ENCODE measurements at regions not wholly inside any gene's neighbourhood (a gene's known extent, or its start where the extent isn't known, plus 50 kb on each side); places are given as distances from the start of the nearest gene placed in this dataset.

DNA sequence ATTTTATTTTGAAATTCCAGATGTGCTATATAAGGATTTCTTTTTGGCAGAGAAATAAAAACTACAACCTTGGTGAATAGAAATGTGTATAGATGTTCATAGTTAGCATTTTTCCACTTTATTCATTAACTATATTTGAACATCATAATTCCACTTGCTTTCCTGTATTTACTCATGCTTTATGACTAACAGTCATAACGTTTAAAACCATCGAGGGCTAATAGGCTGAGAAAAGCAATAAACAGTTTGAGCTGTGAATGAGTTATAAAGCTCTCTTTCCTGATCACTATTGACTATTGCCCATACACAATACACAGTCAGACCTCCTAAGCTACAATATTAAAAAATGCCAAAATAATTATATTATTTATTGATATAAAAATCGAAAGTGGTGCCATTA, 502.1 kb upstream of the RASGRP1 start:
- TF ChIP-seq, protein P1, sequence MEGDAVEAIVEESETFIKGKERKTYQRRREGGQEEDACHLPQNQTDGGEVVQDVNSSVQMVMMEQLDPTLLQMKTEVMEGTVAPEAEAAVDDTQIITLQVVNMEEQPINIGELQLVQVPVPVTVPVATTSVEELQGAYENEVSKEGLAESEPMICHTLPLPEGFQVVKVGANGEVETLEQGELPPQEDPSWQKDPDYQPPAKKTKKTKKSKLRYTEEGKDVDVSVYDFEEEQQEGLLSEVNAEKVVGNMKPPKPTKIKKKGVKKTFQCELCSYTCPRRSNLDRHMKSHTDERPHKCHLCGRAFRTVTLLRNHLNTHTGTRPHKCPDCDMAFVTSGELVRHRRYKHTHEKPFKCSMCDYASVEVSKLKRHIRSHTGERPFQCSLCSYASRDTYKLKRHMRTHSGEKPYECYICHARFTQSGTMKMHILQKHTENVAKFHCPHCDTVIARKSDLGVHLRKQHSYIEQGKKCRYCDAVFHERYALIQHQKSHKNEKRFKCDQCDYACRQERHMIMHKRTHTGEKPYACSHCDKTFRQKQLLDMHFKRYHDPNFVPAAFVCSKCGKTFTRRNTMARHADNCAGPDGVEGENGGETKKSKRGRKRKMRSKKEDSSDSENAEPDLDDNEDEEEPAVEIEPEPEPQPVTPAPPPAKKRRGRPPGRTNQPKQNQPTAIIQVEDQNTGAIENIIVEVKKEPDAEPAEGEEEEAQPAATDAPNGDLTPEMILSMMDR (IDR thresholded peaks at IDR 0.05; ENCODE audit: low read depth, low read length), result no peak
- Histone ChIP-seq H3K27ac (ENCODE audit: low read depth, low read length) (no peak overlapping the region), H3K9me3 (ENCODE audit: control insufficient read depth, insufficient read depth, low read length) (no peaks in the 10 kb centered on the region), H3K27me3 (ENCODE audit: control insufficient read depth, insufficient read depth, low read length) (no peaks in the 10 kb centered on the region), H3K4me3 (ENCODE audit: low read depth, low read length) (no peak overlapping the region)
- no peak for DNase-seq (ENCODE audit: low read depth, low spot score)
- CTCF ChIA-PET, result interaction anchor here (1.3 kb wide), 1 partner anchor 367 kb away, joined by 3 read pairs; no protein-coding TSS in a partner anchor
- POLR2A ChIA-PET, result no interaction called here

- no peaks in the 10 kb centered on the region for H3K9me3 ChIP-seq (ENCODE audit: control insufficient read depth, insufficient read depth, low read length)
- H3K27ac ChIP-seq (ENCODE audit: low read depth, low read length), result no peak overlapping the region
- no peak overlapping the region for H3K4me3 ChIP-seq (ENCODE audit: low read depth, low read length)
- ChIA-PET CTCF (no interaction called here), POLR2A (no interaction called here)
- TF ChIP-seq, protein P1 (IDR thresholded peaks at IDR 0.05; ENCODE audit: low read depth, low read length), result no peak
- no peak for DNase-seq (ENCODE audit: low read depth, low spot score)
- H3K27me3 ChIP-seq (ENCODE audit: control insufficient read depth, insufficient read depth, low read length), result no peaks in the 10 kb centered on the region
Observed at GRCh38 chr15:39074341-39074985, 506.4 kb upstream of the THBS1 start.

DNA sequence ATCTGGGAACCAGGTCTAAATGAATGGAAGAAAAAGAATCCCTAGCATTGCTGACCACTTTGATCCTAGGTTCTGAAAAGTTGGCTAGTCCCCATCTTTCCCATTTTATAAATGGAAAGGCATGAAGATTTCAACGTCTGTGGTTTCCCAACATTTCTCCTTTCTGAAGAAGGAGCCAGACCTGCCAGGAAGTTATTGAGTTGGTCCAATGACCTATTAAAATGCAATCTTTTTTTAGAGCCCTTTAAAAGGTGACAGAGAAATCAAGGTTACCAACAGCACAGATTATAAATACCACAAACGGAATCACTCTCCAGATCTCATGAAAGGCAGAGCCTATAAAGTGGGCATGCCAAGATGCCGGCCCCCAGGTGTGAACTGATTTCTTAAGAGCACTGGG, 505.6 kb upstream of the THBS1 start:
- Histone ChIP-seq H3K27ac (ENCODE audit: low read depth, low read length) (no peak overlapping the region), H3K9me3 (ENCODE audit: control insufficient read depth, insufficient read depth, low read length) (no peaks in the 10 kb centered on the region), H3K4me3 (ENCODE audit: low read depth, low read length) (no peak overlapping the region), H3K27me3 (ENCODE audit: control insufficient read depth, insufficient read depth, low read length) (no peaks in the 10 kb centered on the region)
- ChIA-PET CTCF (no interaction called here), POLR2A (no interaction called here)
- TF ChIP-seq, protein P1 (IDR thresholded peaks at IDR 0.05; ENCODE audit: low read depth, low read length), result no peak
- DNase-seq (ENCODE audit: low read depth, low spot score), result no peak

- POLR2A ChIA-PET, result no interaction called here
- no peak for DNase-seq (ENCODE audit: low read depth, low spot score)
- H3K27me3 ChIP-seq (ENCODE audit: control insufficient read depth, insufficient read depth, low read length), result no peaks in the 10 kb centered on the region
- H3K27ac ChIP-seq (ENCODE audit: low read depth, low read length), result no peak overlapping the region
- CTCF ChIA-PET, result no interaction called here
- H3K9me3 ChIP-seq (ENCODE audit: control insufficient read depth, insufficient read depth, low read length), result no peaks in the 10 kb centered on the region
- TF ChIP-seq, protein P1 (IDR thresholded peaks at IDR 0.05; ENCODE audit: low read depth, low read length), result no peak
- H3K4me3 ChIP-seq (ENCODE audit: low read depth, low read length), result no peak overlapping the region
Observed at GRCh38 chr15:39075756-39076341, 505.0 kb upstream of the THBS1 start.

GRCh38 chr15:39078026-39078425, 502.9 kb upstream of the THBS1 start:
- no peak overlapping the region for H3K27ac ChIP-seq (ENCODE audit: low read depth, low read length)

More at GRCh38 chr15:39078026-39078425, 502.9 kb upstream of the THBS1 start:
- CTCF ChIA-PET, result interaction anchor here (0.6 kb wide), 1 partner anchor 760 kb away, joined by 3 read pairs; no protein-coding TSS in a partner anchor
- POLR2A ChIA-PET, result no interaction called here
- no peak for DNase-seq (ENCODE audit: low read depth, low spot score)
- Histone ChIP-seq H3K4me3 (ENCODE audit: low read depth, low read length) (no peak overlapping the region), H3K27me3 (ENCODE audit: control insufficient read depth, insufficient read depth, low read length) (no peaks in the 10 kb centered on the region), H3K9me3 (ENCODE audit: control insufficient read depth, insufficient read depth, low read length) (no peaks in the 10 kb centered on the region)
- TF ChIP-seq, protein P1 (IDR thresholded peaks at IDR 0.05; ENCODE audit: low read depth, low read length), result no peak
